ENCODE measurements at regions not wholly inside any gene's neighbourhood (a gene's known extent, or its start where the extent isn't known, plus 50 kb on each side); places are given as distances from the start of the nearest gene placed in this dataset.
A peak's percentile ranks its signal among the peaks of the same experiment; 100 is the strongest.
"Not testable (repeated sequence)": the region's sequence is repeated elsewhere in the genome, so short reads cannot be mapped to it uniquely, and the experiment has no call there.

- DNase-seq (ENCODE audit: low read depth), result no peak
Observed at GRCh38 chr4:123674762-123675465, 278.3 kb downstream of the SPRY1 start.

GRCh38 chr4:123675567-123675966 is 279.0 kb downstream of the SPRY1 start:
- DNase-seq (ENCODE audit: low read depth), result no peak

DNA sequence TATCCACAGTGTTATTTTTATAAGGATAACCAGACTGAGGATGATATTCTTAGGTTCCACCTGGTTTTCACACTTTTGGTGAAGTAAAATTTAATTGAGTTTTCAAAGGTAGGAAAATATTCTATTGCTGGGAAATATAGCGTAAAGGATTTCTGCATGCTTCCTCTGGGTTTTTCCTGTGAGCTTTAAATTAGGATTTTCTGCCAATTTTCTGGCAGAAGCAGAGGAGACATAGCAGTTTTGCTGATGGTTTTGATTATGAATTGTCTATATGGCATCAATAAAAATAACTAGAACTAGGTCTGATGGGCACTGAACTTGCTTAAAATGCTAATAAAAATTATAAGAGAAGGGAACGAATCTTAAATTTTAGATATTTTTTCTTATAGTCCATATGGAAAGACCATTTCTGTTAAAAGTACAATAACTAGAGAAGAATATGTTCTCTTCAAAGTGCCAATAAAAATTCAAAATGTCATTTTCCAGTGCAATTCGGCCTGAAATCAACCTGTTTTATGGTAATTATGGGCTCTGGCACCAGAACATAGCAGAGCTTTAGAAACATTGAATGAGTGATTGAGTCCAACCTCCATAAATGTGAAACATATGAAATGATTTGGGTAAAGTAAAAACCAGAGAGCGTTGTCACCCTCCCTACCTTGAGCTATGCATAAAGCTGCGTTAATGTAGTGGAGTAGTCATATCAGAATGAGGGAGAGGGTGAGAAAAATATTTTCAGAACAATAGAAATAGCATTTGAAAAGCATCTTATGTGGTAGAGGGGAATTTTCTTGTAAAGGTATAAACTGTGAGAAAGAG is 279.7 kb downstream of the SPRY1 start:
- DNase-seq (ENCODE audit: low read depth), result no peak

- no peak for DNase-seq (ENCODE audit: low read depth)
Observed at GRCh38 chr4:123676890-123677229, 280.3 kb downstream of the SPRY1 start.

GRCh38 chr4:123682931-123683330 is 286.3 kb downstream of the SPRY1 start:
- DNase-seq (ENCODE audit: low read depth), result no peak

DNA sequence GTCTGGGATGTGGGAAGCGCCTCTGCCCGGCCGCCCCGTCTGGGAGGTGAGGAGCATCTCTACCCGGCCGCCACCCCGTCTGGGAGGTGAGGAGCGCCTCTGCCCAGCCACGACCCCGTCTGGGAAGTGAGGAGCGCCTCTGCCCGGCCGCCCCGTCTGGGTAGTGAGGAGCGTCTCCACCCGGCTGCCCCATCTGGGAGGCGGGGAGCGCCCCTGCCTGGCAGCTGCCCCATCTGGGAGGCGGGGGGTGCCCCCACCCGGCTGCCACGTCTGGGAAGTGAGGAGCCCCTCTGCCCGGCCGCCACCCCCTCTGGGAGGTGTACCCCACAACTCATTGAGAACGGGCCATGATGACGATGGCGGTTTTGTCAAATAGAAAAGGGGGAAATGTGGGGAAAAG is 288.3 kb downstream of the SPRY1 start:
- not testable (repeated sequence) for DNase-seq (ENCODE audit: low read depth)

GRCh38 chr4:123695531-123695930 is 298.9 kb downstream of the SPRY1 start:
- DNase-seq (ENCODE audit: low read depth), result not testable (repeated sequence)

DNA sequence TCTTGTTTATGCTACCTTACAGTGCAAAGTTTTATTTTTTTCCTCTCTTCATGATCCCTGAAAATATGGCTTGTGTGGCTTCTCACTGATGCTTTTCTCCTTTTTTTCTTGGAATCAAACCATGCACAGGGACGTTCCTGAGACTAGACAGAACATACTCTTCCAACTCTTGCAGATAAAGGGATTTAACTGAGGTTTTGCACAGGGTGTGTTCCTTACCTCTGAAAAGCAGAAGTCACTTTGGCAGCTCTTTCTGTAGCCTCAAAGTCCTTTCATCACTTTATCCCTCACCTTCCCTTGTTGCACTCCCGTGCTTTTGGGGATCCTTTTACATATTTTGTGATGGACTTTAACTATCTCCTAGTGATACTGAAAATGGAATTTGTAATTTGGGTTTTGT is 300.1 kb downstream of the SPRY1 start:
- DNase-seq (ENCODE audit: low read depth), result no peak

DNA sequence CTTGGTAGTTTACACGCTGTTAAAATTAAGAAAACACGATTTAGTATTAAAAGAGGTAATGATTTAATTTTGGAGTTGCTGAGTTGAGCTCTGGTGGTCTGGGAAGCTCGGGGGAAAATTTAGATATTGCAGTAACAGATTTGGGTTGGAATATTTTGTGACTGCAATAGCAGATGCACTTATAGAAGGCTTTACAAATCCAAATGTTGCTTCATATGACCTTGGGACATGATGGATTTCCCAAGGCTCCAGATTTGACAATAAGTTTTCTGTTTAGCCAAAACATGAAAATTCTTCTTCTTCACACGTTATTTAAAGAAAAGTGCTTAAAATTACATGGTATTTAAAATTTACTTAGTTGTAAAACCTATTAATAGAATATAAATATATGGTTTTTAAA is 302.0 kb downstream of the SPRY1 start:
- no peak for DNase-seq (ENCODE audit: low read depth)

- peak; percentile 78 for DNase-seq (ENCODE audit: low read depth)
Observed at GRCh38 chr4:123699880-123700771, 303.5 kb downstream of the SPRY1 start.

DNA sequence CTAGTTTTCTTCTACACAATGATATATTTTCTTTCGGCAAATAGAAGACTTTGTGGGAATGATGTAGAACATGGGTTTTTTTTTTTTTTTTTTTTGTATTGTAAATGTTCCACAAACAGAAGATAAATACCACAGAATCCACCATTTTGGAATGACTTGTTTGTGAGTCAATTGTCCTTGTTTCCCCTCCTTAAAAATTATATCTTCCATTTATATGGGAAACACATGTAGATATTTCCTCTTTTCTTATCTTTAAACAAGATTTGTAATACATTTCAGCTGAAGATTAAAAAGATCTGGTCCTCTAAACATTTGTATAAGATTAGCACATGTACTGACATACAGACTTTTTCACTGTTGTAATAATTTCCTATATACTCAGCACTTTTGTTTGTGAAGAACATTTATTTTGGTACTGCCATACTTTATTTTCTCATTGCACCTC is 304.6 kb downstream of the SPRY1 start:
- DNase-seq (ENCODE audit: low read depth), result peak; percentile 2

DNA sequence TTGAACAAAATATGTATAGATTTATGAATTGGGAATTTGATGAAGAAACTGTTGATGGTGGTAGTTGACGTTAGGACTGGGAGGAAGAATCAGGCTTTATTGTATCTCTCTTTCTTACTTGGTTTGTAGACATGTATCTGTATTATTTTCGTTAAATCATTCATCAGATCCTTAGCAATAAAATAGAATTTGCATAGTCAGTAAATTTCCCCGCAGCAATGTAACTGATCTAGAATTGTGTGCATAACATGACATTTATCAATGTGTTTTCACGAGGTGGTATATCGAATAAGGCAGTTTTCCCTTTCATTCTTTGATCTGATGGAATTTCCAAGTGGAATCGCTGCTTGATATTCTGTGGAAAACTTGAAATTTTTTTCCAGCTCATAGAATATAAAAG is 308.8 kb downstream of the SPRY1 start:
- no peak for DNase-seq (ENCODE audit: low read depth)

DNA sequence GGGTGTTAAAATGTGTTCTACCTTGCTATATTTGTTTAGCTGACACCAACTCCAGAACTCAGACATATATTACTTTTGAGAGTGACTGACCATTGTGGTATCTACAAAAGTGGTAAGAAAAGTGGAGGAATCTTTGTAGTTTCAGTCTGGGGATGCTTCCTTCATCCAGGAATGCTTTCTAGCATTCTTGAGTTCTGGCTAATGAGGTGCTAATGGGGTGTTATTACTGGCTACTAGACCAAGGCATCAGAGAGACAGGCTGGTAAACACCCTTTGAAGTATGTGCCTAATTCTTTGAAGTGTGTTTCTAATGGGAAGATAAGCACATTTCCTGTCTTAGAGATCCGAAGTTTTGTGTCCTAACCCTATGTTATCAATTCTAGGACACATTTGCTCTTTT is 310.4 kb downstream of the SPRY1 start:
- no peak for DNase-seq (ENCODE audit: low read depth)

DNA sequence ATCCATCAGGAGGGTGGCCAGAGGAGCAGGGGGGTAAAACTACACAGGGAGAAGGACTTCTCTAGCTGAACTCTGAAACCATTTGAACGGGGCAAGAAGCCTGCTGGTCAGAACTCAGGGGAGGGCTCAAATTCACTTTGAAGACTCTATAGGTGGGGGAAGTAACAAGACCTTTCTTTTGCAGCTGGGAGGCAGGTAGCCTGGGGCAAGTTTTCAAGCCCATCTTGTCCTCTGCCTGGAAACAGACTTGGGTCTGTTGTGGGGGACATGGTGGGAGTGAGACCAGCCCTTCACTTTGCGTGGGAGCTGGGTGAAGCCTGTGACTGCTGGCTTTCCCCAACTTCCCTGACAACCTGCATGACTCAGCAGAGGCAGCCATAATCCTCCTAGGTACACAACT is 312.3 kb downstream of the SPRY1 start:
- no peak for DNase-seq (ENCODE audit: low read depth)

DNA sequence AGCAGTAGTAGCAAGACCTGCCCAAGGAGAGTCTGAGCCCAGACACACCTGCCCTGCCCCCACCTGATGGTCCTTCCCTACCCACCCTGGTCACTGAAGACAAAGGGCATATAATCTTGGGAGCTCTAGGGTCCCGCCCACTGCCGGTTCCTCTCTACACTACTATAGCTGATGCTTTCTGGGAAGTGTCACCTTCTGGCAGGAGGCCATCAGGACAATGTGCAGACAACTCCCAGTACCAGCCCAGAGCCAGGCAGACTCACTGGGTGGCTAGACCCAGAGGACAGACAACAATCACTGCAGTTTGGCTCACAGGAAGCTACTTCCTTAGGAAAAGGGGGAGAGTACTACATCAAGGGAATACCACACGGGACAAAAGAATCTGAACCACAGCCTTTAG is 312.7 kb downstream of the SPRY1 start:
- DNase-seq (ENCODE audit: low read depth), result no peak

DNA sequence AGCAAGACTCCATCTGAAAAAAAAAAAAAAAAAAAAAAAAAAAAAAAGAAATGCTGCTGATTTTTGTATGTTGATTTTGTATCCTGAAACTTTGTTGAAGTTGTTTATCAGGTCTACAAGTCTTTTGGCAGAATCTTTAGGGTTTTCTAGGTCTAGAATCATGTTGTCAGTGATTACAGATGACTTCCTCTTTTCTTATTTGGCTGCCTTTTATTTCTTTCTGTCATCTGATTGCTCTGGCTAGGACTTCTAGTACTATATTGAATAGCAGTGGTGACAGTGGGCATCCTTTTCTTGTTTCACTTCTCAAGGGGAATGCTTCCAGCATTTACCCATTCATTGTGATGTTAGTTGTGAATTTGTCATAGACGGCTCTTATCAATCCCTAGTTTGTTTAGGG is 334.4 kb downstream of the SPRY1 start:
- DNase-seq (ENCODE audit: low read depth), result no peak

GRCh38 chr4:123737156-123737555 is 340.6 kb downstream of the SPRY1 start:
- no peak for DNase-seq (ENCODE audit: low read depth)

- no peak for DNase-seq (ENCODE audit: low read depth)
Observed at GRCh38 chr4:123739806-123740205, 343.2 kb downstream of the SPRY1 start.

GRCh38 chr4:123740236-123740635 is 343.6 kb downstream of the SPRY1 start:
- DNase-seq (ENCODE audit: low read depth), result no peak

DNA sequence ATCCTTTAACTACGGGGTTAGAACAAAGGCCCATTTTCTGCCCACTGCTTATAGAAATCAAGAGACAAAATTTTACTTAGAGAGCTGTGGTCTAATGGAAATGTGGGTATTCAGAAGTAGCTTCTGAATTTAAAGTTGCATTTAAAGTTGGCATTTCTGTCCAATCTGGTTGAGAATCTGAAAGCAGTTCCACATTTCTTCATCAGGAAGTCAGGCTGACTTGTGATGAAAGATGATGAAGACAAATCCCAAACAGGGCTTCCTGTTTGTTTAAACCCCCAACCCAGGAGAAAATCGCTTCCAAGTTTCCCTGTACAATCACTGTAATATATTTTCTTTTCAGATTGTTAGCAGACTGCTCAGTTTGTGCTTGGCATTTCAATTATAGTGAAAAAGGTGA is 345.3 kb downstream of the SPRY1 start:
- DNase-seq (ENCODE audit: low read depth), result no peak

- DNase-seq (ENCODE audit: low read depth), result no peak
Observed at GRCh38 chr4:123743848-123744247, 347.3 kb downstream of the SPRY1 start.

DNA sequence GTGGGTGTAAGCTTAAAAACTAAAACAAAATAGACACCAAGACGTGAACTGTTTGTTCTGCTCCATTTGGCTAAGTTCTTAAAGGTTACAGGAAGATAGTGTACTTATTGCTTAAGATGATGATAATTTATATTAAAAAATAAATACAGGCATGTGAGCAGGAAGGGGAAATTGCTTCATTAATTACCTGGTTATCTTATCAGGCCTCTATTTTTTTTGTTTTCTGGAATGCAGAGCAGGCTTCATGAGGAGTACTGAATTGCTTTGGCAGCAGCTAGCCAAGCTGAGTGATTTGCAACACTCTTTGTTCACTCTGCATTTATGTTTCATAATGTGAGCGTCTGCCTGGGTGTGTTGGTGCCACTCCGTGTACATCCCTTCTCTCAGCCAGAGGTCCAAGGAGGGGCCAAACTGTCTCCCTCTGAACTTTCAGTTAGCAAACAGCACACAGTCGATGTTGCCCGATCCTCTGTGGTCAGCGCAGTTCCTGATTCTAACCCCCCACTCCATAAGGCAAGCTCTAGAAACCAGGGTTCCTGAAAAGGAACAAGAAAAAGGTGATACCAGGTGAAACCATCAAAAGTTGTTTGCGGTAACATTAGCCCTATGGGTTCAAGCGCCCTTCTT is 348.2 kb downstream of the SPRY1 start:
- DNase-seq (ENCODE audit: low read depth), result no peak
